RCC 7860 (cell line): ENCODE measurements at regions not wholly inside any gene's neighbourhood (a gene's known extent, or its start where the extent isn't known, plus 50 kb on each side); places are given as distances from the start of the nearest gene placed in this dataset.

ENCODE experiments used
- DNase-seq: peaks from one replicate; pipeline ENCODE4 v3.0.0-alpha.2; 2015; ENCODE audit warnings: low spot score
- FAIRE-seq: peaks from 2 replicates; lab custom pipeline; 2012; peaks lifted over from hg19 to GRCh38; lab: Jason Lieb, UNC

DNA sequence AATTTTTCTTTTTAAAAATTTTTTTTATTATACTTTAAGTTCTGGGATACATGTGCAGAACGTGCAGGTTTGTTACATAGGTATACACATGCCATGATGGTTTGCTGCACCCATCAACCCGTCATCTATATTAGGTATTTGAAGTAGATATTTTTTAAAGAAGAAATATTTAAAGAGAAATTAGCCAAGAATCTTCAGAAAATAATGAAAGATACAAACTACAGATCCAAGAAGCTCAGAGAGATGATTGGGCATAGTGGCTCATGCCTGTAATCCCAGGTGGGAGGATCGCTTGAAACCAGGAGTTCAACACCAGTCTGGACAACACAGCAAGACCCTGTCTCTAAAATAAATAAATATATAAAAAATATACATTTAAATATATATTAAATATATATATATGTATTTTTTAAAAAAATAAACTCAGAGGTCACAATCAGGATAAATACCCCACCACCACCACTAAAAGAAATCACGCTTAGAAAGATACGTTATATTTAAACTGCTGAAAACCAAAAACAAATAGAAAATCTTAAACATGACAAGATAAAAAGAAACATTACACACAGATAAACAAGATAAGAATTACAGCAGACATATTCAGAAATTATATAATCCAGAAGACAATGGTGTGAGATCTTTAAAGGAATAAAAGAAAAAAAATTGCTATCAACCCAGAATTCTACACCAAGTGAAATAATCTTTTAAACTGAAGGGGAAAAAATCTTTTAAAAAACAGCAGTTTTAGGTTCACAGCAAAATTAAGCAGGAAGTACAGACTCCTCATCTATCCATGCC, 57.5 kb downstream of the CSF2 start:
- DNase-seq (no peak), FAIRE-seq (no peak)

DNA sequence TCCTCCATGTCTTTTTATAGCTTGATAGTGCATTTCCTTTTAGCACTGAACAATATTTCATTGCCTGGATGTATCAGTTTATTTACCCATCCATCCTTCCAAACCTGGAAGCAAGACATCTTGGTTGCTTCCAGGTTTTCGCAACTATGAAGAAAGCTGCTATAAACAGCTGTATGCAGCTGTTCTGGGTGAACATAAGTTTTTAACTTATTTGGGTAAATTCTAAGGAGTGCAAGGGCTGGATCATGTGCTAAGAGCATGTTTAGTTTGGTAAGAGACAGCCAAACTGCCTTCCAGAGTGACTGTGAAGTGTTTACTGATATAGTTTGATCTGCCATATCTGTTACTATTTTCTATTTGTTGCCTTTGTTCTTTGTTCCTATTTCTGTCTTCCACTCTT, 58.5 kb downstream of the CSF2 start:
- FAIRE-seq (no peak), DNase-seq (no peak)

DNA sequence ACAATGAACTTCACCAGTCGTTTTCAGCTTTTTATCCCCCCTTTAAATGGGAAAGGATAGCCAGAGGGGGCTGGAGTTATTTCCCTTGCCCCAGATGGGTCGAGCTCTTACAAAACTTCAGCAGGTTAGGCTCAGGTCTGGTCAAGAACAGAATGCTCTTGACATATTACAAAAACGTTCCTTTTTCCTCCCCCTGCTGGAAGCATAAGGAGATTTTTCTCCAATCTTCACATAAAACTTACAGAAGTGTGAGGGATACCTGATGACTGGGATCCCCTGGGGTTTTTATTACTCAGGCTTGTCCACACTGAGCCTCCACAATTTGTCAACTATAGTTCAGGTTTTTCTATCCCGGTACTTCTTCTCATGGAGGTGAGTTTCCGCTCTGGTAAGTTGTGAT, 60.8 kb downstream of the CSF2 start:
- FAIRE-seq (no peak), DNase-seq (peak; percentile 24)

DNA sequence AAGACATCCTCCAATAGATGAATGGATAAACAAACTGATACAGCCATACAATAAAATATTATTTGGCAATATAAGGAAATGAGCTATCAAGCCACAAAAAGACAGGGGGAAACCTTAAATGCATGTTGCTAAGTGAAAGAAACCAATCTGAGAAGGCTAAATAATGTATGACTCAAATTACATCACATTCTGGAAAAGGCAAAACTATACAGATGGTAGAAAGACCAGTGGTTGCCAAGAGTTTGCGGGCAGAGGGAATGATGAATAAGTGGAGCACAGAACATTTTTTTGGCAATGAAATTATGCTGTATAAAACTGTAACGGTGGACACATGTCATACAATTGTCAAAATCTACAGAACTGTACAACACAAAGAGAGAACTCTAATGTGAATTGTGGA, 63.3 kb downstream of the CSF2 start:
- FAIRE-seq (no peak), DNase-seq (no peak)

DNA sequence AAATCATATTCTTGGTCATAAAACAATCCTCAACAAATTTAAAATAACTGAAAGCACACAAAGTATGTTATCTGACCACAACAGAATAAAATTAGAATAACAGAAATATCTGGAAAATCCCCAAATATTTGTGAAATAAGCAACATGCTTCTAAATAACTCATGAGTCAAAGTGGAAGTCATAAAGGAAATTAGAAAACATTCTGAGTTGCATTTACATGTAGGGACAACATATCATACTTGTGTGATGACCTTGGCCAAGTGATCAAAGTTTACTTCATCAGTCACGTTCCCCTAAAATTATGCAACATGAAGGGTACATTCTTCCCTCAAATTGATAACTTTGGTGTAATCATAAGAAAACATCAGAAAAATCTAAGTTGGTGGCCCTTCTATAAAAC, 64.7 kb downstream of the CSF2 start:
- DNase-seq (no peak), FAIRE-seq (no peak)
